ENCODE measurements at regions not wholly inside any gene's neighbourhood (a gene's known extent, or its start where the extent isn't known, plus 50 kb on each side); places are given as distances from the start of the nearest gene placed in this dataset.

- Histone ChIP-seq H3K4me3 (ENCODE audit: low read depth, low read length) (no peak overlapping the region), H3K9me3 (ENCODE audit: severe bottlenecking) (no peaks in the 10 kb centered on the region)
- TF ChIP-seq CTCF (IDR thresholded peaks at IDR 0.05; ENCODE audit: low read depth, low read length) = no peak
Observed at GRCh38 chr13:80284290-80284689, 56.6 kb downstream of the SPRY2 start.

GRCh38 chr13:80278706-80279105, 62.2 kb downstream of the SPRY2 start:
- no peak for TF ChIP-seq CTCF (IDR thresholded peaks at IDR 0.05; ENCODE audit: low read depth, low read length)
- DNase-seq = no peak
- H3K36me3 ChIP-seq = no peaks in the 10 kb centered on the region

More at GRCh38 chr13:80284290-80284689, 56.6 kb downstream of the SPRY2 start:
- DNase-seq = no peak
- H3K36me3 ChIP-seq = no peaks in the 10 kb centered on the region
- H3K27me3 ChIP-seq (ENCODE audit: insufficient read depth, low read depth, severe bottlenecking) = no peaks in the 10 kb centered on the region
- H3K27ac ChIP-seq = no peak overlapping the region

GRCh38 chr13:80276371-80277289, 64.3 kb downstream of the SPRY2 start:
- Histone ChIP-seq H3K4me3 (ENCODE audit: low read depth, low read length) (no peak overlapping the region), H3K27ac (no peak overlapping the region), H3K36me3 (no peaks in the 10 kb centered on the region), H3K9me3 (ENCODE audit: severe bottlenecking) (no peaks in the 10 kb centered on the region), H3K27me3 (ENCODE audit: insufficient read depth, low read depth, severe bottlenecking) (no peaks in the 10 kb centered on the region)
- no peak for TF ChIP-seq CTCF (IDR thresholded peaks at IDR 0.05; ENCODE audit: low read depth, low read length)
- no peak for DNase-seq

More at GRCh38 chr13:80278706-80279105, 62.2 kb downstream of the SPRY2 start:
- Histone ChIP-seq H3K27me3 (ENCODE audit: insufficient read depth, low read depth, severe bottlenecking) (no peaks in the 10 kb centered on the region), H3K9me3 (ENCODE audit: severe bottlenecking) (no peaks in the 10 kb centered on the region), H3K4me3 (ENCODE audit: low read depth, low read length) (no peak overlapping the region), H3K27ac (no peak overlapping the region)

- no peaks in the 10 kb centered on the region for H3K9me3 ChIP-seq (ENCODE audit: severe bottlenecking)
- TF ChIP-seq CTCF (IDR thresholded peaks at IDR 0.05; ENCODE audit: low read depth, low read length) = no peak
- no peak overlapping the region for H3K4me3 ChIP-seq (ENCODE audit: low read depth, low read length)
- DNase-seq = no peak
- H3K27me3 ChIP-seq (ENCODE audit: insufficient read depth, low read depth, severe bottlenecking) = no peaks in the 10 kb centered on the region
- no peak overlapping the region for H3K27ac ChIP-seq
- H3K36me3 ChIP-seq = no peaks in the 10 kb centered on the region
Observed at GRCh38 chr13:80274643-80275042, 66.3 kb downstream of the SPRY2 start.

GRCh38 chr13:80273718-80274117, 67.2 kb downstream of the SPRY2 start:
- H3K27me3 ChIP-seq (ENCODE audit: insufficient read depth, low read depth, severe bottlenecking) = no peaks in the 10 kb centered on the region
- H3K36me3 ChIP-seq = no peaks in the 10 kb centered on the region
- no peak overlapping the region for H3K4me3 ChIP-seq (ENCODE audit: low read depth, low read length)
- no peaks in the 10 kb centered on the region for H3K9me3 ChIP-seq (ENCODE audit: severe bottlenecking)
- TF ChIP-seq CTCF (IDR thresholded peaks at IDR 0.05; ENCODE audit: low read depth, low read length) = no peak
- H3K27ac ChIP-seq = no peak overlapping the region
- no peak for DNase-seq
